GM18519 (cell line): ENCODE measurements at regions not wholly inside any gene's neighbourhood (a gene's known extent, or its start where the extent isn't known, plus 50 kb on each side); places are given as distances from the start of the nearest gene placed in this dataset.
"Not testable (repeated sequence)": the region's sequence is repeated elsewhere in the genome, so short reads cannot be mapped to it uniquely, and the experiment has no call there.

Experiments
- ATAC-seq: cut with Tn5 transposase; IDR thresholded peaks from one replicate; pipeline ENCODE4 v1.9.1; 2021; ENCODE audit warnings: mild to moderate bottlenecking, moderate library complexity; ENCODE audit not compliant: unreplicated experiment, low FRiP score

- ATAC-seq = no peak
Measured at GRCh38 chr18:8912348-8913326, 189.9 kb upstream of the NDUFV2 start.

DNA sequence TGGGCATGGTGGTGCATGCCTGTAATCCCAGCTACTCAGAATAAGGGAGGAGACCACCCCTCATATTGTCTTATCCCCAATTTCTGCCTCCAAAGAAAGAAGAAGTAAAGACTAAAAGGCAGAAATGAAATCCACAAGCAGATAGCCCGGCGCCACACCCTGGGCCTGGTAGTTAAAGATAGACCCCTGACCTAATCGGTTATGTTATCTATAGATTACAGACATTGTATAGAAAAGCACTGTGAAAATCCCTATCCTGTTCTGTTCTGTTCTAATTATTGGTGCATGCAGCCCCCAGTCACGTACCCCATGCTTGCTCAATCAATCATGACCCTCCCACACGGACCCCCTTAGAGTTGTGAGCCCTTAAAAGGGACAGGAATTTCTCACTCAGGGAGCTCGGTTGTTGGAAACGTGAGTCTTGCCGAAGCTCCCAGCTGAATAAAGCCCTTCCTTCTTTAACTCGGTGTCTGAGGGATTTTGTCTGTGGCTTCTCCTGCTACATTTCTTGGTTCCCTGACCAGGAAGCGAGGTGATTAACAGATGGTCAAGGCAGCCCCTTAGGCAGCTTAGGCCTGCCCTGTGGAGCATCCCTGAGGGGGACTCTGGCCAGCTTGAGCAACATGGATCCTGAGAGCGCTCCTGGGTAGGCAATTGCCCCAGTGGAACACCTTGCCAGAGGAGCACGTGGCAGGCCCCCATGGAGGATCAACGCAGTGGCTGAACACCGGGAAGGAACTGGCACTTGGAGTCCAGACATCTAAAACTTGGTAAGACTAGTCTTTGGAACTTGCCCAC lies 188.7 kb upstream of the NDUFV2 start:
- ATAC-seq = not testable (repeated sequence)

DNA sequence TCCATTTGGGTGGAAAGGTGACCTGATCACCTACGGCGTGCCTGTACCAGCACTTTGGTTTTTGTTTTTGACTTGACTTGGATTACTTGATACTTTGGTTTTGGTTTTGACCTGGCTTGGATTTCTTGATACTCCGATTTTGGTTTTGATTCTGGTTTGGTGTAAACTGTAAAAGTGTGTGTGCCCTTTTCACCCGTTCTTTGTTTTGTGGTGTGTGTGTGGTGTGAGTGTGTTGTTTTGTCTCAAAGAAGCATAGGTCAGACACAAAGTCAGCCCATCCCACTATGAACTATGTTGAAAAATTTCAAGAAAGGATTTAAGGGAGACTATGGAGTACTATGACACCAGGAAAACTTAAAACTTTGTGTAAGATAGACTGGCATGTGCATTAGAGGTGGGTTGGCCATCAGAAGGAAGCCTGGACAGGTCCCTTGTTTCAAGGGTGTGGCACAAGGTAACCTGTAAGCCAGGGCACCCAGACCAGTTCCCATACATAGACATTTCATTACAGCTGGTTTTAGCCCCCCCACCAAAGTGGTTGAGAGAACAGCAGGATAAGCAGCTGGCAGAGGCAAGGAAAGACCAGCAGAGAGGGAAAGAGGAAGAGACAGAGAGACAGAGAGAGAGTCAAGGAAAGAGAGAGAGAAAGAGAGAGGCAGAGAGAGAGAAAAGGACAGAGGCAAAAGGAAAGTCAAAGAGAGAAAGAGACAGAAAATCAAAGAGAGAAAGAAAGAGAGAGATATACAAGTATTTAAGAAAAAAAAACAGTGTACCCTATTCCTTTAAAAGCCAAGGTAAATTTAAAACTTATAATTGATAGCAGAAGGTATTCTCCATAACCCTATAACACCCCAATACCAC lies 187.9 kb upstream of the NDUFV2 start:
- ATAC-seq = not testable (repeated sequence)

- ATAC-seq = not testable (repeated sequence)
Measured at GRCh38 chr18:8920856-8921787, 181.4 kb upstream of the NDUFV2 start.

- no peak for ATAC-seq
Measured at GRCh38 chr18:8926464-8926863, 176.0 kb upstream of the NDUFV2 start.

DNA sequence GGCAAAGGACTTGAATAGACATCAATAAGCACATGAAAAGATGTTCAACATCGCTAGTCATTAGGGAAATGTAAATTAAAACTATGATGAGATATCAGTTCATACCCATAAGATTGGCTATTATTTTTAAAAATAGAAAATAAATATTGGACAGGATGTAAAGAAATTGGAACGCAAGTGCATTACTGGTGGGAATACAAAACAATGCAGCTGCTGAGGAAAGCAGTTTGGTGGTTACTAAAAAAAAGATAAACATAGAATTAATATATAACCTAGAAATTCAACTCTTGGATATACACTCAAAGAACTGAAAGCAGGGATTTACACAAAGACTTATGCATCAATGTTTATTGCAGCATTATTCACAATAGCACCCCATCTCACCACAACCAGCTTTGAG lies 174.5 kb upstream of the NDUFV2 start:
- ATAC-seq = no peak

DNA sequence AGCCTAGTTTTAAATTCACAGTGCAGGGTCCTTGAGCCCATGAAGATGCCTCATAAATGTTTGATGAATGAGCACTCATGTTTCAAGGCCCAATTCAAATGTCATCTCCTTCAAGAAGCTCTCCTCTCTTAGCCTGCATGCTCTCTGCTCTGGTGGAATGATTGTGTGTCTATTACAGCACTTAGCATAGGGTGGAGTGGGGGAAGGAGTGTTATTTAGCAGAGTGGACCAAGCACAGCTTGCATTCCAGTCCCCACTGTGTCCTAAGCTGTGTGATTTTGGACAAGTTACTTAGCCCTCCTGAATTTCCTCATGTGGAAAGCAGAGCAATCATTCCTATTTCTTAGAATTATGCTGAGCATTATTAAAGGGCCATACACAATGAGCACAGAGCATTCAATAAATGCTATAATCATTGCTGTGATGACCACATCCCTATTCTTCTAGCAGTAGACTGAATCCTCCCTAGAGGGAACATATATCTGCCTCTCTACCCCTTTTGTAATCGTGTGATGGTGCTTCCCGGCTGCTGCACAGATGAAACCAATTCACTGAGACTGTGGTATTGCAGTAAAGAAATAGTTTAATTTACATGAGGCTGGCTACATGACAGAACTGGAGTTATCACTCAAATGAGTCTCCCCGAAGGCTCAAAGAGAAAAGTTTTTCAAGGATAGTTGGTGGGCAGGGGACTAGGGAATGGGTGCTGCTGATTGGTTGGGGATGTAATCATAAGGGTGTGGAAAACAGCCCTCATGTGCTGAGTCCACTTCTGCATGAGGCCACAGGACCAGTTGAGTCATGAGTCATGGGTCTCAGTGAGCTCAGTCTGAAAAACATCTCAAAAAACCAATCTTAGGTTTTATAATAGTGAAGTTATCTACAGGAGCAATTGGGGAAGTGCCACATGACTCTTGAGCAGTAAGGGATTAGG lies 173.4 kb upstream of the NDUFV2 start:
- no peak for ATAC-seq

DNA sequence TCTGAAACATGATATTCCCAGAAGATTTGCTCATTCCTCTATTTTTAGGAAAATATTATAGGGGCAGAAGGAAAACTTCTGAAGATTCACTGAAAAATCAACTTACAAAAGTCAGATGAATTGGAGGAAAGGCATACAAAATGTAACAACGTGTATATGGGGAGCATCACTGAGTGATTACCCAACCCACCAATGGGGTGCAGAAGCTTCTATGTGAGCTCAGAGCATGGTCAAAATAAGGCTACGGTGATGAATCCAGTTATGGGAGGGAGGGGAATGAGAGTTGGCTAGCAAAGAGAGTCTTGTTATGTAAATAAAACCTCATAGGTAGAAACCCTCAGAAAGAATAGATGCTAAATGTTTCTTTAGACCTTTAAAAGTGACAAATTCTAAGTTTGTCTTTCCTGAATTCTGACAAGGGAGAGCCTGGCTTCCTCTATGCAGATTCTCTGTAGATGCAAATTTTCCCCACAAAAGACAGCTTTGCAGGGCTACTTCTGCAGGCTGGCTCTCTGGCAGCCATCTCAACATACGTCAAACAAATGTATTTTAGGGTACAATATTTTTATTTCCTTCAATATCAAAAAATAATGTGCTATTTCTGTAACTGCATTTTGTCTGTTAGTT lies 171.4 kb upstream of the NDUFV2 start:
- ATAC-seq = no peak

DNA sequence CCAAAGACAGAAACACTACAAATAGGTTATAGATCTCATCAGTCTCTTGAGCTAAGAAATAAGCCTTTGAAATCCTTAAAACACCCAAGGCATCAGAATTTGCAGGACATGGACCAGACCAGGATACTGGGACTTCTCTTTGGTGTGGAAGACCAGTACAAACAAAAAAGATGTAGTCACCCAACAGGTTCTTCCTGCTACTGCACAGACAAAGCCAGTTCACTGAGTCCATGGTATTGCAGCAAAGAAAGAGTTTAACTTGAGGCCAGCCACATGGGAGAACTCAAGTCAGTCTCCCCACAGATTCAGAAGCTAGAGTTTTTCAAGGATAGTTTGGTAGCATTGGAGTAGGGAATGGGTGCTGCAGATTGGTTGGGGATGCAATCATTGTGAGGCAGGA lies 169.6 kb upstream of the NDUFV2 start:
- no peak for ATAC-seq

DNA sequence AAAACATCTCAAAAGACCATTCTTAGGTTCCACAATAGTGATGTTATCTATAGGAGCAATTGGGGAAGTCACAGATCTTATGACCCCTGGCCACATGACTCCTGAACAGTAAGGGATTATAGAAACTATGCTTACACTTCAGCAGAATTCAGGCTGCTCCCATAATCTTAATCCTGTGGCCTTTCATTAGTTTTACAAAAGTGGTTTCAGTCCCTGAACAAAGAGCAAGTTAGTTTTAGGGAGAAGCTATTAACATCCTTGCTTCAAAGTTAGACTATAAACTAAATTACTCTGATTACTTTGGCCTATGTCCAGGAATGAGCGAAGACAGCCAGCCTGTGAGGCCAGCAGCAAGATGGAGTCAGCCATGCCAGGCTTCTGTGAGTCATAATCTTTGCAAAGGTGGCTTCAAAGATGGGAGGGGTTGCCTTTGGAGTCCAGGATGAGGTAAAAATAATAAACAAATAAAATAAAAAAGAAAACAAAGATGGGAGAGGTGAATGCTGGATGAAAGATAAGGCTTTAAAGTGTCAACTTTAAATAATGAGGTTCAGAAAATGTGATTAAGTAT lies 168.7 kb upstream of the NDUFV2 start:
- no peak for ATAC-seq

GRCh38 chr18:8935346-8935745 lies 167.2 kb upstream of the NDUFV2 start:
- ATAC-seq = not testable (repeated sequence)

DNA sequence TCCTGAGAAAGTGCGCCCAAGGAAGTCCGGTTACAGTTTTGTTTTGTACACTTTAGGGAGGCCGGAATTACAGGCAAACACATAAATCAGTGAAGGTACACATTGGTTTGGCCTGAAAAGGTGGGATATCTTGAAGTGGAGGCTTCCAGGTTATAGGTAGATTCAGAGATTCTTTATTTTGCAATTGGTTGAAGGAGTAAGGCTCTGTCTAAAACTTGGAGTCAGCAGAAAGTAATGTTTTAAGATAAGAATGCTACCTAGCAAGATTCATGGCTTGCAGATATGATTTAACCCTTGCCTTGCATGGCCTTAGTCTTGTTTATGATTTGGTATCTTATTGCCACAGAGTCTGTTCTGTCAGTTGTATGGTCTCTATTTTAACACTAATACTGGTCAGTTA lies 165.9 kb upstream of the NDUFV2 start:
- no peak for ATAC-seq

DNA sequence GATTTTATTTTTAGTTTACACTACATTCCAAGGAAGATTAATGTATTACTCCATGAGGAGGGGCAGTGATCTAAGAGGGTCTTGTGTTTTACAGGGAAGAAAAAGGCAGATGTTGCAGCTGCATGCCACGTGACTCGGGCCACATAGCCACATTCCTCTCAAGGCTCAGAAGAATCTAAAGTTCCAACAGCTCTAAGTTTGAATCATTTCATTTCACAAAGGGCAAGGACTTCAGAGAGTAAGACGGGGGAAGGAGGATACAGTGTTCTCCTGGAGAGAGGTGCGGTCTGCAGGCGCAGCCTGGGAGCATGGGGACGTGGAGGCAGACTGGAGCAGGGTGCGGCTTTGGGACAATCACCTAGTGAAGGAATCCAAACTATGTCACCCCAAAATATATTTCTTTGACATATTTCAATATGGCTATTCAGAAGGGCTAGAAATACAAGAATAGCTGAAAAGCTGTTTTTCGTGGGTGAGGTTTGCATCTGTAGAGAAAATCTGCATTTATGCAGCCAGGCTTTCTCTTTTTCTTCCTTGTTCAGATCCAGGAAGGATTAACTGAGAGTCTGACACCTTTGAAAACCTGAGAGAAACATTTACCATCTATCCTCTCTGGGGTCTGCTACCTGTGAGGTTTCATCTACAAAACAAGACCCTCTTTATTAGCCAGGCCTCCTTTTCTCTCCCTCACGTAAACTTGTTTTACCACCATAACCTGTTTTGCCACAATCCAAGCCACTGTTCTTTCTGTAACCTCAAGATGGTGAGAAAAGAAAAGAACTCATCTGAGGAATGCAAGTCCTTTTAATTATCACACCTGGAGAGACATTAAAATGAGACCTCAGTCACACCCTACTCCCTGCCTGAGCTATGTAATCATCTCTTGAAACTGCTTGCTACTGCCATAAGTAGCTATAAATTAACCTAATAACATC lies 165.1 kb upstream of the NDUFV2 start:
- no peak for ATAC-seq

DNA sequence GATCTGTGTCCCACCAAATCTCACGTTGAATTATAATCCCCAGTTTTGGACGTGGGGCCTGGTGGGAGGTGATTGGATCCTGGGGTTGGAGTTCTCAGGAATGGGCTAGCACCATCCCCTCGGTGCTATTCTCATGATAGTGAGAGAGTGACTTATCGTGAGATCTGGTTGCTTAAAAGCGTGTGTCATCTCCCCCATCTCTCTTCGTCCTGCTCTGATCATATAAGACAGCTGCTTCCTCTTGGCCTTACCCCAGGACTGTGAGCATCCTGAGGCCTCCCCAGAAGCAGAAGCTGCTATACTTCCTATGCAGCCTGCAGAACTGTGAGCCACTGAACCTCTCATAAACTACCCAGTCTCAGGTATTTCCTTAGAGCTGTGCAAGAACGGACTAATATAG lies 163.7 kb upstream of the NDUFV2 start:
- no peak for ATAC-seq

- ATAC-seq = no peak
Measured at GRCh38 chr18:8942021-8942908, 160.2 kb upstream of the NDUFV2 start.
